ENCODE measurements at regions not wholly inside any gene's neighbourhood (a gene's known extent, or its start where the extent isn't known, plus 50 kb on each side); places are given as distances from the start of the nearest gene placed in this dataset.

- no peak overlapping the region for H3K27ac ChIP-seq (ENCODE audit: low read length)
- H3K9me3 ChIP-seq (ENCODE audit: control insufficient read depth, insufficient read depth, low read length), result no peaks in the 10 kb centered on the region
- H3K36me3 ChIP-seq (ENCODE audit: control insufficient read depth, insufficient read depth, low read length), result no peaks in the 10 kb centered on the region
- peaks cover 4% of the 10 kb centered on the region; the same call in 1 of the 2 replicates for H3K4me1 ChIP-seq (ENCODE audit: control insufficient read depth, insufficient read depth, low read length)
- no peaks in the 10 kb centered on the region for H3K27me3 ChIP-seq (ENCODE audit: control insufficient read depth, insufficient read depth, low read length)
- WGBS (ENCODE audit: insufficient coverage, insufficient read length), result no CpG with 5 or more reads among the region's 10 CpGs
- no peak overlapping the region for H3K4me3 ChIP-seq (ENCODE audit: low read length)
- no peak for DNase-seq (ENCODE audit: low read depth, low spot score)
Measured at GRCh38 chr6:166766769-166767168, 139.7 kb upstream of the RPS6KA2 start.

- no peaks in the 10 kb centered on the region for H3K9me3 ChIP-seq (ENCODE audit: control insufficient read depth, insufficient read depth, low read length)
- no peak overlapping the region for H3K4me3 ChIP-seq (ENCODE audit: low read length)
- no CpG with 5 or more reads among the region's 14 CpGs for WGBS (ENCODE audit: insufficient coverage, insufficient read length)
- no peak overlapping the region for H3K27ac ChIP-seq (ENCODE audit: low read length)
- no peaks in the 10 kb centered on the region for H3K27me3 ChIP-seq (ENCODE audit: control insufficient read depth, insufficient read depth, low read length)
- no peak for DNase-seq (ENCODE audit: low read depth, low spot score)
- H3K36me3 ChIP-seq (ENCODE audit: control insufficient read depth, insufficient read depth, low read length), result no peaks in the 10 kb centered on the region
- peaks cover 2% of the 10 kb centered on the region; the same call in 1 of the 2 replicates for H3K4me1 ChIP-seq (ENCODE audit: control insufficient read depth, insufficient read depth, low read length)
Measured at GRCh38 chr6:166765234-166765541, 138.1 kb upstream of the RPS6KA2 start.

DNA sequence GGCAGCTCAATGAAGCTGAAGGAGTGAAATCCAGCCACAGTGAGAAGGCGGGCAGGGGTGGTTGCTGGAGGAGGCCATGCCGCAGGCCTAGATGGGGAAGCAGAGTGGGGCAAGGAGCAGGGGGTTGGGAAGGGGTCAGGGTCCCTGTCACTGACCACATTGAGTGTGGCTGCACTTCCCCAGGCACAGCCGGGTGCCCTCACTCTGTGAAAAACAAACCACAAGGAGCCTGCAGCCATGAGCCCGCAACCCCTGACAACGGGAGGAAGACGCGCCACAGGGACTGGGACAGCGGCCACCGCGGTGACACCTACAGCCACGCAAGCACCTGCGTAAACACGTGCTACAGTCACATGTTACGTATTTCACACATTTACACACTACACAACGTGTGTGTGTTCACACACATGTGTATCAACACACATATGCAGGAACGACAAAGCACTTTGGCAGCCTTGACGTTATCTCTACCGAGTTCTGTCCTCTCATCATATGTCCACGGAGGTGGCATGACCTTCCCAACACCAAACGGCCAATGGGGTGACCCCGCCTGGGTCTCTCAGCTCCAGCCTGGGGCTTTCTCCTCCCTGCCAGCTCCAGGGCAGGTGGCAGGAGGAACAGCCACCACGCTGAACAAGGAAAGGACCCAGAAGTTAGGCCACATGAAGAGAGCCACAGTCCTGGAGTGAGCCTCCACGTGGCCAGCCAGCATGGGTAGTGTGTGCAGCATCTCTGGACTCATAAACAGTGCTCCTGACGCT, 137.6 kb upstream of the RPS6KA2 start:
- no peak overlapping the region for H3K27ac ChIP-seq (ENCODE audit: low read length)
- H3K27me3 ChIP-seq (ENCODE audit: control insufficient read depth, insufficient read depth, low read length), result no peaks in the 10 kb centered on the region
- no peaks in the 10 kb centered on the region for H3K36me3 ChIP-seq (ENCODE audit: control insufficient read depth, insufficient read depth, low read length)
- H3K4me3 ChIP-seq (ENCODE audit: low read length), result no peak overlapping the region
- WGBS (ENCODE audit: insufficient coverage, insufficient read length), result no CpG with 5 or more reads among the region's 24 CpGs
- no peaks in the 10 kb centered on the region for H3K9me3 ChIP-seq (ENCODE audit: control insufficient read depth, insufficient read depth, low read length)
- H3K4me1 ChIP-seq (ENCODE audit: control insufficient read depth, insufficient read depth, low read length), result peaks cover 2% of the 10 kb centered on the region; the same call in 1 of the 2 replicates
- DNase-seq (ENCODE audit: low read depth, low spot score), result no peak

GRCh38 chr6:166763606-166764472, 136.8 kb upstream of the RPS6KA2 start:
- WGBS (ENCODE audit: insufficient coverage, insufficient read length), result no CpG with 5 or more reads among the region's 37 CpGs
- Histone ChIP-seq H3K4me1 (ENCODE audit: control insufficient read depth, insufficient read depth, low read length) (peaks cover 2% of the 10 kb centered on the region; the same call in 1 of the 2 replicates), H3K9me3 (ENCODE audit: control insufficient read depth, insufficient read depth, low read length) (no peaks in the 10 kb centered on the region), H3K27me3 (ENCODE audit: control insufficient read depth, insufficient read depth, low read length) (no peaks in the 10 kb centered on the region), H3K27ac (ENCODE audit: low read length) (no peak overlapping the region), H3K36me3 (ENCODE audit: control insufficient read depth, insufficient read depth, low read length) (no peaks in the 10 kb centered on the region), H3K4me3 (ENCODE audit: low read length) (no peak overlapping the region)
- no peak for DNase-seq (ENCODE audit: low read depth, low spot score)

- H3K4me3 ChIP-seq (ENCODE audit: low read length), result no peak overlapping the region
- no peaks in the 10 kb centered on the region for H3K9me3 ChIP-seq (ENCODE audit: control insufficient read depth, insufficient read depth, low read length)
- H3K36me3 ChIP-seq (ENCODE audit: control insufficient read depth, insufficient read depth, low read length), result no peaks in the 10 kb centered on the region
- no CpG with 5 or more reads among the region's 9 CpGs for WGBS (ENCODE audit: insufficient coverage, insufficient read length)
- DNase-seq (ENCODE audit: low read depth, low spot score), result no peak
- H3K27ac ChIP-seq (ENCODE audit: low read length), result no peak overlapping the region
- H3K4me1 ChIP-seq (ENCODE audit: control insufficient read depth, insufficient read depth, low read length), result peaks cover 2% of the 10 kb centered on the region; the same call in 1 of the 2 replicates
- H3K27me3 ChIP-seq (ENCODE audit: control insufficient read depth, insufficient read depth, low read length), result no peaks in the 10 kb centered on the region
Measured at GRCh38 chr6:166761801-166762200, 134.8 kb upstream of the RPS6KA2 start.

- H3K27me3 ChIP-seq (ENCODE audit: control insufficient read depth, insufficient read depth, low read length), result no peaks in the 10 kb centered on the region
- DNase-seq (ENCODE audit: low read depth, low spot score), result no peak
Measured at GRCh38 chr6:166760288-166760687, 133.2 kb upstream of the RPS6KA2 start.

DNA sequence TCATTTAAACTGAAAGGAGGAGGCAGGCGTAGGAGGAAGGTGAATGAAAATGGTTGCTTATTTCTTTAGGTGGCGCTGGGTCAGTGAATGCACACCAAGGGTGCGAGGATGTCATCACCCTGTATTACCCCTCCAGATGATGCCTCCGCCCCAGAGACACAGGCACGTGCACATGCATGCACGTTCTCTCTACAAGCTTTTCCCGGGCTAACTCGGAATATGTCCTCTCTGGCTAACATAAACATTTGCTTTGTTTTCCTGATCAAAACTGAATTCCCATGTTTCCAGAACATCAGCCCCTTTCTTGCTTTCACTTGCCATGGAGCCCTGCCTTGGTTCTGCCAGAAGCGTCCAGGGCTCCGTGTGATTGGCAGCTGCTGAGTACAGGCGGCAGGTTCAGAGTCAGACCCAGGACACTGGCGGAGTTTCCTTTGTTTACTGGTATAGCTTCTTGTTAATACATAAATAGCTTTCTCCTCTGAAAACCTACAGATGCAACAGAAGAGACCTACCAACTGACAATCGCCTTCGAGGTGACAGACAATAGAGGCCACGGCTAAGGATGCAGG, 131.2 kb upstream of the RPS6KA2 start:
- Histone ChIP-seq H3K9me3 (ENCODE audit: control insufficient read depth, insufficient read depth, low read length) (no peaks in the 10 kb centered on the region), H3K27me3 (ENCODE audit: control insufficient read depth, insufficient read depth, low read length) (no peaks in the 10 kb centered on the region), H3K27ac (ENCODE audit: low read length) (no peak overlapping the region), H3K36me3 (ENCODE audit: control insufficient read depth, insufficient read depth, low read length) (no peaks in the 10 kb centered on the region), H3K4me3 (ENCODE audit: low read length) (no peak overlapping the region), H3K4me1 (ENCODE audit: control insufficient read depth, insufficient read depth, low read length) (peaks cover 7% of the 10 kb centered on the region)
- WGBS (ENCODE audit: insufficient coverage, insufficient read length), result no CpG with 5 or more reads among the region's 15 CpGs
- DNase-seq (ENCODE audit: low read depth, low spot score), result no peak

More at GRCh38 chr6:166760288-166760687, 133.2 kb upstream of the RPS6KA2 start:
- Histone ChIP-seq H3K4me3 (ENCODE audit: low read length) (no peak overlapping the region), H3K9me3 (ENCODE audit: control insufficient read depth, insufficient read depth, low read length) (no peaks in the 10 kb centered on the region), H3K27ac (ENCODE audit: low read length) (no peak overlapping the region), H3K36me3 (ENCODE audit: control insufficient read depth, insufficient read depth, low read length) (no peaks in the 10 kb centered on the region), H3K4me1 (ENCODE audit: control insufficient read depth, insufficient read depth, low read length) (no peaks in the 10 kb centered on the region)
- WGBS (ENCODE audit: insufficient coverage, insufficient read length), result no CpG with 5 or more reads among the region's 11 CpGs

DNA sequence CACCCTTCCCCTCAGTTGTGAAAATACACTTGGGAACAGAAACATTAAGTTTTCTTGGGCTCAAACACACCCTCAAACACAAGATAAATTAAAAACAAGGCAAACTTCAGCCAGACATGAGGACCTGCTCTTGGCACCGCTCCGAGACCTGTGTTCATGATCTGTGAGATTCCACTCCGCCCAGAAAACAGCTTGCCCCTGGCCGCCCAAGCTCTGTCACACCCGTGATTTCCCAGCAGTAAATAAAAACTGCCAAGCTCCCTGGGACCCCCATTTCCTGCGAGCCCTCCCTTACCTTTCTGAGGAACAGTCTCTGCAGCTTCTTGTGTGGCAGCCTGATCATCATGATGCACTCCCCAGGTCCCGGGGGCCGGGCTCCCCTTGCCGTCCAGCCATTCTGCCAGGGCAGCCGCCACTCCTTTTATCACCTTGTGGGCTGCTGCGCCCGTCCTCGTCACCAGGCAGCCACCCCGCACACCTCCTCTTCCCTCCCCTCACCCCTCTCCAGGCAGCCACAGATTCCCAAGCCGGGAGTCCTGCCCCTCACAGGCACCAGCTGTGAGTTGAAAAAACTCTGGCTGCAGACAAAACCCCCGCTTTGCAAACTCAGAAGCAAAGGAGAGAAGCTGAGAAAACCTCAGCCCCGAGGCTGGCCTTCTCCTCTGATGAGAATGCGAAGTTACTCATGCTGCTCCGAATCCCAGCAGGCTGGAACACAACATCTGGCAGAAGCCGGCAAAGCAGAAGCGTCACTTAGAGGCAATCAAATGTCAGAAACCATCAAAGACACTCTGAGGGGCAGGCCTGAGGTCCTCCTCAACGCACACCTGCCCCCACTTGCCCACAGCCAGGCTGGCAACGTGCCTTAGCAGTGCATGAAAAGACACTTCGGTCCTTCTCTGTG, 130.4 kb upstream of the RPS6KA2 start:
- Histone ChIP-seq H3K36me3 (ENCODE audit: control insufficient read depth, insufficient read depth, low read length) (no peaks in the 10 kb centered on the region), H3K9me3 (ENCODE audit: control insufficient read depth, insufficient read depth, low read length) (no peaks in the 10 kb centered on the region), H3K27me3 (ENCODE audit: control insufficient read depth, insufficient read depth, low read length) (no peaks in the 10 kb centered on the region), H3K4me3 (ENCODE audit: low read length) (no peak overlapping the region), H3K4me1 (ENCODE audit: control insufficient read depth, insufficient read depth, low read length) (peaks cover 7% of the 10 kb centered on the region), H3K27ac (ENCODE audit: low read length) (no peak overlapping the region)
- DNase-seq (ENCODE audit: low read depth, low spot score), result no peak
- no CpG with 5 or more reads among the region's 24 CpGs for WGBS (ENCODE audit: insufficient coverage, insufficient read length)

GRCh38 chr6:166754218-166755030, 127.4 kb upstream of the RPS6KA2 start:
- H3K9me3 ChIP-seq (ENCODE audit: control insufficient read depth, insufficient read depth, low read length), result no peaks in the 10 kb centered on the region
- H3K4me3 ChIP-seq (ENCODE audit: low read length), result no peak overlapping the region
- no peak for DNase-seq (ENCODE audit: low read depth, low spot score)
- WGBS (ENCODE audit: insufficient coverage, insufficient read length), result no CpG with 5 or more reads among the region's 13 CpGs
- no peak overlapping the region for H3K27ac ChIP-seq (ENCODE audit: low read length)
- H3K4me1 ChIP-seq (ENCODE audit: control insufficient read depth, insufficient read depth, low read length), result peaks cover 12% of the 10 kb centered on the region
- no peaks in the 10 kb centered on the region for H3K36me3 ChIP-seq (ENCODE audit: control insufficient read depth, insufficient read depth, low read length)
- H3K27me3 ChIP-seq (ENCODE audit: control insufficient read depth, insufficient read depth, low read length), result no peaks in the 10 kb centered on the region
